Stomach (tissue), 4 donors: ENCODE measurements at regions not wholly inside any gene's neighbourhood (a gene's known extent, or its start where the extent isn't known, plus 50 kb on each side); places are given as distances from the start of the nearest gene placed in this dataset.

ENCODE experiments used
- EP300 ChIP-seq: sonication (generic); formaldehyde crosslinking; IDR thresholded peaks from one replicate; pipeline ENCODE4 v1.6.1; 2017; ENCODE audit warnings: antibody characterized with exemption
- POLR2A ChIP-seq, 4 donors: fragments of 450-650 bp; IDR thresholded peaks; one replicate each; pipeline ENCODE4 v1.6.1; 2016; ENCODE audit warnings: antibody characterized with exemption in 4 of 4, control low read depth in 2 of 4, mild to moderate bottlenecking in 1 of 4, moderate library complexity in 1 of 4
- POLR2AphosphoS5 ChIP-seq, 3 donors: sonication (generic); formaldehyde crosslinking; IDR thresholded peaks; one replicate each; pipeline ENCODE4 v1.6.1; 2016; ENCODE audit warnings: antibody characterized with exemption in 3 of 3
- TF ChIP-seq, protein P1 (sequence below), 7 experiments: fragments of 450-650 bp in 4 of 7; fragments of 200-600 bp in 3 of 7; sonication (generic) in 3 of 7; IDR thresholded peaks; one replicate each; pipeline ENCODE4 v1.5.1; 2016 to 2019; ENCODE audit warnings: antibody characterized with exemption in 7 of 7, control low read depth in 2 of 7, mild to moderate bottlenecking in 1 of 7

DNA sequence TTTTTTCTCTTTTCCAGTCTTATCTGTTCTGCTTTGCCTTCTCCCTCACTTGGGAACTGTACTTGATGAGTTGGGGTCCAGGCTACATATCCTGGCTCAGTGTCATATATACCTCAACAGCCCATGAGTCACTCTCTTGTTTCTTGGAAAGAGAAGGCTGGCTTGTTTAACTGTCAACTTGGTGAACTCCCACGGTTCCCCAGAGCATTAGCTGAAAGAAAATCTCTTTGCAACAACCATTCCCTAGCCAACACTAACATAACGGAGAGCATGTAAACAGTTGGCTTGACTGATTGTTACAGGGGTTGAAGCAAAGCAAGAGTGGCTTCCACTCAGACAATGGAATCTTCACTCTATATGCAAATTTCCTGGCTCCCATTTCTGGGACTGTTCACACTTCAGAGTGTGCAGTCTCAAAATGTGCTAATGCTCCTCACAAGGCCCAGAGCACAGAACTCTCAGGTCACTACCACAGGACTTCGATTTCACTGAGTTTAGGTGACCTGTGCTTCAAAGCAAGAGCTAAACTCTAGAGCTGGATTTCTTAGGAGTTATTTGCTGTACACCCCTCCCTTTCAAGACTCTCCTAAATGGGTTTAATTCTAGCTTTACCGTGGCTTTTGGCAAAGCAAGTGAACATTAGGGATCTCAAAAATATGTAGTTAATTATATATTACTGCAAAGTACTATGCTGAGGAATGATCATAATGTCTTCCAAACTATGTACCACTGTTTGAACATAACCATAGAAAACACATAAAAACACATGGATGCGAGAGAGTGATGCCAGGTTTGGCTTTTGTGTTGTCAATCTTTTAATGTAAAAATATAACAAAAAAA lies 609.8 kb downstream of the RFPL4B start:
- no peak for TF ChIP-seq POLR2A (IDR thresholded peaks at IDR 0.05)
- TF ChIP-seq, protein P1, sequence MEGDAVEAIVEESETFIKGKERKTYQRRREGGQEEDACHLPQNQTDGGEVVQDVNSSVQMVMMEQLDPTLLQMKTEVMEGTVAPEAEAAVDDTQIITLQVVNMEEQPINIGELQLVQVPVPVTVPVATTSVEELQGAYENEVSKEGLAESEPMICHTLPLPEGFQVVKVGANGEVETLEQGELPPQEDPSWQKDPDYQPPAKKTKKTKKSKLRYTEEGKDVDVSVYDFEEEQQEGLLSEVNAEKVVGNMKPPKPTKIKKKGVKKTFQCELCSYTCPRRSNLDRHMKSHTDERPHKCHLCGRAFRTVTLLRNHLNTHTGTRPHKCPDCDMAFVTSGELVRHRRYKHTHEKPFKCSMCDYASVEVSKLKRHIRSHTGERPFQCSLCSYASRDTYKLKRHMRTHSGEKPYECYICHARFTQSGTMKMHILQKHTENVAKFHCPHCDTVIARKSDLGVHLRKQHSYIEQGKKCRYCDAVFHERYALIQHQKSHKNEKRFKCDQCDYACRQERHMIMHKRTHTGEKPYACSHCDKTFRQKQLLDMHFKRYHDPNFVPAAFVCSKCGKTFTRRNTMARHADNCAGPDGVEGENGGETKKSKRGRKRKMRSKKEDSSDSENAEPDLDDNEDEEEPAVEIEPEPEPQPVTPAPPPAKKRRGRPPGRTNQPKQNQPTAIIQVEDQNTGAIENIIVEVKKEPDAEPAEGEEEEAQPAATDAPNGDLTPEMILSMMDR (IDR thresholded peaks at IDR 0.05): no peak
- TF ChIP-seq EP300: no peak
- TF ChIP-seq POLR2AphosphoS5 (IDR thresholded peaks at IDR 0.05): peak in 1 of 3 donors; percentile 71
